RWPE1 (cell line): ENCODE measurements at regions not wholly inside any gene's neighbourhood (a gene's known extent, or its start where the extent isn't known, plus 50 kb on each side); places are given as distances from the start of the nearest gene placed in this dataset.

Experiments used
- CTCF ChIA-PET: fragments of 350-600 bp; sonication (Branson Sonifier 250); formaldehyde crosslinking; extraction: SDS; loops from one replicate; lab custom pipeline; 2021; lab: Yijun Ruan, JAX
- POLR2A ChIA-PET: fragments of 400-600 bp; formaldehyde crosslinking; extraction: SDS; loops from one replicate; lab custom pipeline; 2020; ENCODE audit warnings: antibody characterized with exemption; ENCODE audit not compliant: low non-redundant PET; lab: Yijun Ruan, JAX
- DNase-seq: peaks from one replicate; pipeline ENCODE4 v3.0.0; 2012; ENCODE audit warnings: low spot score
- H3K27ac ChIP-seq: fragments of 450-650 bp; 2 replicates; pipeline ENCODE4 v1.5.1; 2017
- TF ChIP-seq, protein P1 (sequence below): fragments of 450-650 bp; conservative IDR thresholded peaks from 2 replicates; pipeline ENCODE4 v1.5.1; 2017; ENCODE audit warnings: low read depth, mild to moderate bottlenecking

GRCh38 chr7:109956916-109957315 is 1134.0 kb upstream of the LRRN3 start:
- POLR2A ChIA-PET: interaction anchor here (0.7 kb wide), 1 partner anchor 429 kb away, joined by 6 read pairs; no protein-coding TSS in a partner anchor
- TF ChIP-seq, protein P1, sequence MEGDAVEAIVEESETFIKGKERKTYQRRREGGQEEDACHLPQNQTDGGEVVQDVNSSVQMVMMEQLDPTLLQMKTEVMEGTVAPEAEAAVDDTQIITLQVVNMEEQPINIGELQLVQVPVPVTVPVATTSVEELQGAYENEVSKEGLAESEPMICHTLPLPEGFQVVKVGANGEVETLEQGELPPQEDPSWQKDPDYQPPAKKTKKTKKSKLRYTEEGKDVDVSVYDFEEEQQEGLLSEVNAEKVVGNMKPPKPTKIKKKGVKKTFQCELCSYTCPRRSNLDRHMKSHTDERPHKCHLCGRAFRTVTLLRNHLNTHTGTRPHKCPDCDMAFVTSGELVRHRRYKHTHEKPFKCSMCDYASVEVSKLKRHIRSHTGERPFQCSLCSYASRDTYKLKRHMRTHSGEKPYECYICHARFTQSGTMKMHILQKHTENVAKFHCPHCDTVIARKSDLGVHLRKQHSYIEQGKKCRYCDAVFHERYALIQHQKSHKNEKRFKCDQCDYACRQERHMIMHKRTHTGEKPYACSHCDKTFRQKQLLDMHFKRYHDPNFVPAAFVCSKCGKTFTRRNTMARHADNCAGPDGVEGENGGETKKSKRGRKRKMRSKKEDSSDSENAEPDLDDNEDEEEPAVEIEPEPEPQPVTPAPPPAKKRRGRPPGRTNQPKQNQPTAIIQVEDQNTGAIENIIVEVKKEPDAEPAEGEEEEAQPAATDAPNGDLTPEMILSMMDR: no peak
- H3K27ac ChIP-seq: no peak overlapping the region
- DNase-seq: no peak
- CTCF ChIA-PET: interaction anchor here (0.7 kb wide), 1 partner anchor 15 kb away, joined by 3 read pairs; no protein-coding TSS in a partner anchor

GRCh38 chr7:109963741-109964140 is 1127.2 kb upstream of the LRRN3 start:
- POLR2A ChIA-PET: no interaction called here
- TF ChIP-seq, protein P1: no peak
- no peak overlapping the region for H3K27ac ChIP-seq
- DNase-seq: no peak
- CTCF ChIA-PET: interaction anchor here (0.6 kb wide), 1 partner anchor 62 kb away, joined by 3 read pairs; no protein-coding TSS in a partner anchor

GRCh38 chr7:109964780-109965179 is 1126.1 kb upstream of the LRRN3 start:
- TF ChIP-seq, protein P1: no peak
- ChIA-PET CTCF (no interaction called here), POLR2A (no interaction called here)
- no peak for DNase-seq
- no peak overlapping the region for H3K27ac ChIP-seq

- ChIA-PET POLR2A (no interaction called here), CTCF (no interaction called here)
- no peak for DNase-seq
- H3K27ac ChIP-seq: no peak overlapping the region
- TF ChIP-seq, protein P1: no peak
These were observed 1123.5 kb upstream of the LRRN3 start for GRCh38 chr7:109967406-109967805.

- no peak for DNase-seq
- H3K27ac ChIP-seq: no peak overlapping the region
- TF ChIP-seq, protein P1: no peak
- ChIA-PET CTCF (no interaction called here), POLR2A (no interaction called here)
These were observed 1107.3 kb upstream of the LRRN3 start for GRCh38 chr7:109983618-109984017.

- no peak for DNase-seq
- TF ChIP-seq, protein P1: no peak
- CTCF ChIA-PET: no interaction called here
- H3K27ac ChIP-seq: no peak overlapping the region
- POLR2A ChIA-PET: no interaction called here
These were observed 1106.2 kb upstream of the LRRN3 start for GRCh38 chr7:109984729-109985128.
